ENCODE measurements at regions not wholly inside any gene's neighbourhood (a gene's known extent, or its start where the extent isn't known, plus 50 kb on each side); places are given as distances from the start of the nearest gene placed in this dataset.

GRCh38 chr18:22543769-22544168 lies 126.1 kb upstream of the CTAGE1 start:
- TF ChIP-seq, protein P1, sequence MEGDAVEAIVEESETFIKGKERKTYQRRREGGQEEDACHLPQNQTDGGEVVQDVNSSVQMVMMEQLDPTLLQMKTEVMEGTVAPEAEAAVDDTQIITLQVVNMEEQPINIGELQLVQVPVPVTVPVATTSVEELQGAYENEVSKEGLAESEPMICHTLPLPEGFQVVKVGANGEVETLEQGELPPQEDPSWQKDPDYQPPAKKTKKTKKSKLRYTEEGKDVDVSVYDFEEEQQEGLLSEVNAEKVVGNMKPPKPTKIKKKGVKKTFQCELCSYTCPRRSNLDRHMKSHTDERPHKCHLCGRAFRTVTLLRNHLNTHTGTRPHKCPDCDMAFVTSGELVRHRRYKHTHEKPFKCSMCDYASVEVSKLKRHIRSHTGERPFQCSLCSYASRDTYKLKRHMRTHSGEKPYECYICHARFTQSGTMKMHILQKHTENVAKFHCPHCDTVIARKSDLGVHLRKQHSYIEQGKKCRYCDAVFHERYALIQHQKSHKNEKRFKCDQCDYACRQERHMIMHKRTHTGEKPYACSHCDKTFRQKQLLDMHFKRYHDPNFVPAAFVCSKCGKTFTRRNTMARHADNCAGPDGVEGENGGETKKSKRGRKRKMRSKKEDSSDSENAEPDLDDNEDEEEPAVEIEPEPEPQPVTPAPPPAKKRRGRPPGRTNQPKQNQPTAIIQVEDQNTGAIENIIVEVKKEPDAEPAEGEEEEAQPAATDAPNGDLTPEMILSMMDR (IDR thresholded peaks at IDR 0.05; ENCODE audit: unreplicated experiment), result no peak
- Mint-ChIP-seq H3K4me1 (peaks cover 19% of the 10 kb centered on the region), H3K9me3 (peaks cover 8% of the 10 kb centered on the region), H3K27ac (peak overlapping the region; percentile 31), H3K4me3 (no peak overlapping the region), H3K36me3 (no peaks in the 10 kb centered on the region), H3K27me3 (ENCODE audit: low read depth) (no peaks in the 10 kb centered on the region)
- DNase-seq (ENCODE audit: low spot score in 2 of 2, unreplicated experiment in 2 of 2), result no peak

- peaks cover 19% of the 10 kb centered on the region for H3K4me1 Mint-ChIP-seq
- no peak for DNase-seq (ENCODE audit: low spot score in 2 of 2, unreplicated experiment in 2 of 2)
- H3K9me3 Mint-ChIP-seq, result peaks cover 8% of the 10 kb centered on the region
- no peaks in the 10 kb centered on the region for H3K27me3 Mint-ChIP-seq (ENCODE audit: low read depth)
- no peak overlapping the region for H3K4me3 Mint-ChIP-seq
- H3K36me3 Mint-ChIP-seq, result no peaks in the 10 kb centered on the region
- H3K27ac Mint-ChIP-seq, result no peak overlapping the region
- TF ChIP-seq, protein P1 (IDR thresholded peaks at IDR 0.05; ENCODE audit: unreplicated experiment), result no peak
These were observed 126.9 kb upstream of the CTAGE1 start for GRCh38 chr18:22544626-22545025.

DNA sequence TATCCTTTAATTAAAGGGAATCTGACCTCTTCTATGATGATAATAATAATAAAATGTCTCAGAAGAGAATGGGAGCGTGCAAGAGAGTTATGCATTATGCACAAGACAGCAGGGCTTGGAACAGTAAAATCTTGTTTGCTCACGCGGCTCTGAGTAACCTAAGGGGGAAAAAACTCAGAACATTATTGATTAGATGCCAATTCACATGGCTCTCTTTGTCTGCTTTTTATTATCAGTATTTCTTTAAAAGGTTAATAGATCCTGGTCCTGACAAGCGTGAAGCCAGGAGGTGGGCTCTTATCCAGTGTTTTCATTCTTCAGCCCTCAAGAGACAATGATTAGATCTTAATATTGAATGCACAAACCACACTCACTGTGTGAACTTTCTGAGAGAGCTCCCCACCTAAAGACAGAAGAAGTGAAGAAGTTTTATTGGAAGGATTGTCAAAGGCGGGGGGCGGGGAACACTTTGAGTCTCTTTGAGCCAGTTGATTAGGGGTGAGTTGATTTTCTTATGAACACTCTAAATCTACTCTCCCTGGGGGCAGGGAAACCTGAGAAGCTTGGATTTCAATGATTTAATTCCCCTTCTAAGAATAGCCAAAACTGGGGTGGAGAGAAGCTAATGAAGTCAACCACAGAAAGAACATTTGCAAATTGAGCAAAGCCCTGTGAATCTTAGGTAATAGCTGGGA lies 127.5 kb upstream of the CTAGE1 start:
- H3K4me1 Mint-ChIP-seq, result peaks cover 19% of the 10 kb centered on the region

GRCh38 chr18:22546905-22547570 lies 129.3 kb upstream of the CTAGE1 start:
- Mint-ChIP-seq H3K9me3 (no peaks in the 10 kb centered on the region), H3K4me3 (no peak overlapping the region), H3K27ac (peak overlapping the region; percentile 91), H3K36me3 (no peaks in the 10 kb centered on the region), H3K27me3 (ENCODE audit: low read depth) (no peaks in the 10 kb centered on the region), H3K4me1 (peaks cover 19% of the 10 kb centered on the region)
- DNase-seq (ENCODE audit: low spot score in 2 of 2, unreplicated experiment in 2 of 2), result no peak
- TF ChIP-seq, protein P1 (IDR thresholded peaks at IDR 0.05; ENCODE audit: unreplicated experiment), result no peak

More for the DNA sequence above, 127.5 kb upstream of the CTAGE1 start:
- Mint-ChIP-seq H3K27me3 (ENCODE audit: low read depth) (no peaks in the 10 kb centered on the region), H3K9me3 (peaks cover 7% of the 10 kb centered on the region), H3K27ac (no peak overlapping the region), H3K36me3 (no peaks in the 10 kb centered on the region), H3K4me3 (no peak overlapping the region)
- TF ChIP-seq, protein P1 (IDR thresholded peaks at IDR 0.05; ENCODE audit: unreplicated experiment), result no peak
- no peak for DNase-seq (ENCODE audit: low spot score in 2 of 2, unreplicated experiment in 2 of 2)

DNA sequence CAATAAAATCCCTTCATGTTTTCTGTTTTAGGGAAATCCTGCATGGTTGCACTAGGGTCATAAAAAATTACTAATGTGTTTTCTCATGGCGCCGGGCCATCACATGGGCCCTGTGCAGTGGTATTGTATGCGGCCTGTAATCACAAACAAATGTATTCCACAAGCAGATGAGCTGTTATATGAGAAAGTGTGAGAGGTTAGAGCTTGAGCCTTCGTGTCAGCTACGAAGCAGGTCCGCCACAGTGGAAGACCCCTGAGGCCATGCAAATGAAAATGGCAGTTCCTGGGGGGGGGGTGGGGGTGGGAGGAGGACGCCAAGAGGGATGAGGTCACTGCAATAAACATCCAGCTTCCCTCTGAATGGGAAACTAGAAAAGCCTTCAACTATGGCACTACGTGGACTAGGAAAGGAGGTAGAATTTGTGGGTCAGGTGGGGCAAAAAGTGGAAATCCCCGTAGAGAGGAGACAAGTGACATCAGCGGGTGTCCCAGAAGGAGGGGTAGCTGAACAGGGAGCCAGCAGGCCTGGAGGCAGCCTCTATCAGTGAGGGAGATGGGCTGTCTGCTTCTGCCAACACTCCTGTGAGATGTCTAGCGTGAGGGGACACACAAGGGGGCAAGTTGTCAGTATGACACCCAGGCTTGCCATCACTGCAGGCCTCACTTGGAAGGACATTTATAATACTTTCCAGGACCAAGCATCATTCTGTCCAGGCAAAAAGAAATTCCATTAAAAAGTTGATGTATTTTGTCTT lies 130.3 kb upstream of the CTAGE1 start:
- no peak for DNase-seq (ENCODE audit: low spot score in 2 of 2, unreplicated experiment in 2 of 2)
- TF ChIP-seq, protein P1 (IDR thresholded peaks at IDR 0.05; ENCODE audit: unreplicated experiment), result no peak
- Mint-ChIP-seq H3K4me3 (peak overlapping the region; percentile 30), H3K27me3 (ENCODE audit: low read depth) (no peaks in the 10 kb centered on the region), H3K27ac (peak overlapping the region; percentile 91), H3K9me3 (peaks cover 7% of the 10 kb centered on the region), H3K4me1 (peaks cover 19% of the 10 kb centered on the region), H3K36me3 (no peaks in the 10 kb centered on the region)
